HAP-1 (cell line): ENCODE measurements at regions not wholly inside any gene's neighbourhood (a gene's known extent, or its start where the extent isn't known, plus 50 kb on each side); places are given as distances from the start of the nearest gene placed in this dataset.

ENCODE experiments used
- DNase-seq, 2 experiments: peaks; one replicate each; pipeline ENCODE4 v3.0.0-alpha.2; 2016 to 2020; ENCODE audit warnings: low spot score in 2 of 2
- H3K27me3 ChIP-seq: fragments of 250-450 bp; sonication (Bioruptor Pico); 2 replicates; pipeline ENCODE4 v1.5.1; 2020; ENCODE audit warnings: low read depth, mild to moderate bottlenecking, moderate library complexity
- H3K36me3 ChIP-seq: fragments of 250-450 bp; sonication (Bioruptor Pico); replicated peaks from 2 replicates; pipeline ENCODE4 v1.5.1; 2020; ENCODE audit warnings: mild to moderate bottlenecking
- H3K4me1 ChIP-seq: fragments of 250-450 bp; sonication (Bioruptor Pico); 2 replicates; pipeline ENCODE4 v1.5.1; 2020; ENCODE audit warnings: mild to moderate bottlenecking
- H3K4me3 ChIP-seq: fragments of 250-450 bp; sonication (Bioruptor Pico); 2 replicates; pipeline ENCODE4 v1.5.1; 2020; ENCODE audit warnings: mild to moderate bottlenecking, moderate library complexity
- H3K9me3 ChIP-seq: fragments of 250-450 bp; sonication (Bioruptor Pico); 2 replicates; pipeline ENCODE4 v1.5.1; 2020; ENCODE audit warnings: mild to moderate bottlenecking, moderate library complexity
- in situ Hi-C: fragments of 300-500 bp; cut with MboI; formaldehyde crosslinking; loops from 3 replicates; pipeline ENCODE4 v1.14.3; 2020; ENCODE audit warnings: low sequenced_read_pairs, inconsistent platforms, mixed read lengths

GRCh38 chr11:29032384-29033149, 924.4 kb downstream of the METTL15 start:
- H3K9me3 ChIP-seq: no peaks in the 10 kb centered on the region
- DNase-seq: no peak
- H3K27me3 ChIP-seq: no peaks in the 10 kb centered on the region
- H3K36me3 ChIP-seq: no peaks in the 10 kb centered on the region
- in situ Hi-C loops: no loop called here
- H3K4me1 ChIP-seq: no peaks in the 10 kb centered on the region
- no peak overlapping the region for H3K4me3 ChIP-seq

GRCh38 chr11:29029452-29029851, 921.3 kb downstream of the METTL15 start:
- H3K27me3 ChIP-seq: no peaks in the 10 kb centered on the region
- no peaks in the 10 kb centered on the region for H3K9me3 ChIP-seq
- DNase-seq: no peak
- H3K4me3 ChIP-seq: no peak overlapping the region
- in situ Hi-C loops: no loop called here
- H3K4me1 ChIP-seq: no peaks in the 10 kb centered on the region
- H3K36me3 ChIP-seq: no peaks in the 10 kb centered on the region

DNA sequence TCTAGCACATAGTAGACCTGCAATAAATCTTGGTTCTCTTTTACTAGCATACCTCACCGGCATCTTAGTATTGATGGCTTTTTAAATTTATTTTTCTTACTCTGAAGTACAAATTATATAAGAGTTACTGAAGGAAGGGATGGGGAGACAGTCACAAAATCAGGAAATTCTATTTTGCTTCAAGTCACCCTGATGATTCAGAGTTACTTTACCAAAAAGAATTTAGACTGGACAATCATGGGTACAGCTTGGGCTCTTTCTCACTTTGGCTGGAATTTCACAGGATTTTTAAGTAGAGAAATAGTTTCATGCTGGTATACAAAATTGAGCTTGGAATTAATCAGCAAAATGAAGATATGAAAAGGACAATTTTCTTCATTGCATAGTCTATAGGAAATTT, 919.2 kb downstream of the METTL15 start:
- Histone ChIP-seq H3K4me3 (no peak overlapping the region), H3K9me3 (no peaks in the 10 kb centered on the region), H3K27me3 (no peaks in the 10 kb centered on the region), H3K36me3 (no peaks in the 10 kb centered on the region), H3K4me1 (no peaks in the 10 kb centered on the region)
- in situ Hi-C loops: no loop called here
- no peak for DNase-seq

- in situ Hi-C loops: no loop called here
- no peaks in the 10 kb centered on the region for H3K36me3 ChIP-seq
- no peak for DNase-seq
- H3K9me3 ChIP-seq: no peaks in the 10 kb centered on the region
- H3K4me1 ChIP-seq: no peaks in the 10 kb centered on the region
- H3K27me3 ChIP-seq: no peaks in the 10 kb centered on the region
- H3K4me3 ChIP-seq: no peak overlapping the region
Measured at GRCh38 chr11:29026286-29026685, 918.1 kb downstream of the METTL15 start.

GRCh38 chr11:29025001-29025400, 916.8 kb downstream of the METTL15 start:
- Histone ChIP-seq H3K4me3 (no peak overlapping the region), H3K36me3 (no peaks in the 10 kb centered on the region), H3K27me3 (no peaks in the 10 kb centered on the region), H3K9me3 (no peaks in the 10 kb centered on the region), H3K4me1 (no peaks in the 10 kb centered on the region)
- in situ Hi-C loops: no loop called here
- no peak for DNase-seq

DNA sequence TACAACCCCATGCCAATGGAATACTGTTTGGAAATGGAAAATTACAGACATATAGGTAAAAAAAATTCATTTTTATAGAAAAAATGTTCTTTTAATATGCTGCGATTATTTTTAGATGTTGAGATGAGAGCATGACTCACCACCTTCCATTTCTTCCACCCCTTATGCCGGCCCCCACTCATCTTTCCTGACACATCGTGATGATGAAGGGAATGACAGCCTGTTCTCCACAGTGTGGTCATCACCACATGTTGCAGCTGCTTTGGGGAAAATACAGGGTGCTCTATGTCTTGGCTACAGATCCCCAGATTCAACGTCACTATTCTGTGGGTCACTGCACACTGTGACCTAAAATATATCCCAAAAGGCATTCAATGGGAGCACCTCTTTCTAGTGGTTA, 916.2 kb downstream of the METTL15 start:
- in situ Hi-C loops: no loop called here
- DNase-seq: no peak
- Histone ChIP-seq H3K4me1 (no peaks in the 10 kb centered on the region), H3K9me3 (no peaks in the 10 kb centered on the region), H3K4me3 (no peak overlapping the region), H3K27me3 (no peaks in the 10 kb centered on the region), H3K36me3 (no peaks in the 10 kb centered on the region)

- in situ Hi-C loops: no loop called here
- H3K27me3 ChIP-seq: no peaks in the 10 kb centered on the region
Measured at GRCh38 chr11:29023761-29024160, 915.6 kb downstream of the METTL15 start.

DNA sequence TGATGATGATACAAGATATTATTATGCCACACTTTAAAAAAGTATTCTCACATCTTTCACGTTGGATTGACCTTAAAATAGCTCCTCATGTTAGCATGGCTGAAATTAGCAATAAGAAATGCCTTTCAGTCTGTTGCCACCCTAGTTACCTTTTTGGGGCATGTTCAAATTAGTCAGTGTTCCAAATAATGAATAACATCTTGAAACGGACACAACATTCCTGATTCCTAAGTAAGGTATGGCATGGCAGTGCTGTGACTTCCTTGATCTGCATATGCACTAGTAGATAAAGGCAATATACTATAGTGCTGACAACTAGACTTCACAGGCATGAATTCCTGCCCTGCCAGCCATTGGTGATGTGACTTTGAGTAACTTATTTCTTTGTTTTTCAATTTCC, 914.5 kb downstream of the METTL15 start:
- Histone ChIP-seq H3K27me3 (no peaks in the 10 kb centered on the region), H3K4me3 (no peak overlapping the region), H3K36me3 (no peaks in the 10 kb centered on the region), H3K4me1 (no peaks in the 10 kb centered on the region), H3K9me3 (no peaks in the 10 kb centered on the region)
- in situ Hi-C loops: no loop called here
- no peak for DNase-seq

More at GRCh38 chr11:29023761-29024160, 915.6 kb downstream of the METTL15 start:
- Histone ChIP-seq H3K4me3 (no peak overlapping the region), H3K4me1 (no peaks in the 10 kb centered on the region), H3K36me3 (no peaks in the 10 kb centered on the region), H3K9me3 (no peaks in the 10 kb centered on the region)
- DNase-seq: no peak

GRCh38 chr11:29019960-29020683, 911.9 kb downstream of the METTL15 start:
- H3K4me1 ChIP-seq: no peaks in the 10 kb centered on the region
- no peaks in the 10 kb centered on the region for H3K9me3 ChIP-seq
- H3K4me3 ChIP-seq: no peak overlapping the region
- no peak for DNase-seq
- no peaks in the 10 kb centered on the region for H3K36me3 ChIP-seq
- no peaks in the 10 kb centered on the region for H3K27me3 ChIP-seq
- in situ Hi-C loops: no loop called here

DNA sequence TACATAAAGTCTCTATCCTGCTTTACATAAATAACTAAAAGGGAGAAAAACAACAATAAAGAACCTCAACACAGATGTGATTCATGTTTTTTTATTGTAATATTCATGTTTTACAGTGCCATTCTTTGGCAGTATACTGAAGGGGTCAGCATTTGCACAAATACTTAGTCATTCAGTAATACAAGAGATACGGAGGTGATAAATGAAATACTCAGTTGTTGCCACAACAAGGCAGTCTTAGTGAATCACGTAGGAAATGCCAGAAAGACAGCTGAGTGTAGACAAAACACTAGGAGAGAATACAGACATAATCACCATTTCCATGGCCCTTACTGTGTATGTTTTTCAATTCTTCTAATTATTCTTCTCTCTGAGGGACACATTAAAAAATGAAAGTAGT, 910.4 kb downstream of the METTL15 start:
- Histone ChIP-seq H3K27me3 (no peaks in the 10 kb centered on the region), H3K9me3 (no peaks in the 10 kb centered on the region), H3K4me1 (no peaks in the 10 kb centered on the region), H3K36me3 (no peaks in the 10 kb centered on the region), H3K4me3 (no peak overlapping the region)
- in situ Hi-C loops: no loop called here
- no peak for DNase-seq

- no peak for DNase-seq
- Histone ChIP-seq H3K36me3 (no peaks in the 10 kb centered on the region), H3K27me3 (no peaks in the 10 kb centered on the region), H3K4me3 (no peak overlapping the region), H3K4me1 (no peaks in the 10 kb centered on the region), H3K9me3 (no peaks in the 10 kb centered on the region)
- in situ Hi-C loops: no loop called here
Measured at GRCh38 chr11:29017941-29018340, 909.8 kb downstream of the METTL15 start.

DNA sequence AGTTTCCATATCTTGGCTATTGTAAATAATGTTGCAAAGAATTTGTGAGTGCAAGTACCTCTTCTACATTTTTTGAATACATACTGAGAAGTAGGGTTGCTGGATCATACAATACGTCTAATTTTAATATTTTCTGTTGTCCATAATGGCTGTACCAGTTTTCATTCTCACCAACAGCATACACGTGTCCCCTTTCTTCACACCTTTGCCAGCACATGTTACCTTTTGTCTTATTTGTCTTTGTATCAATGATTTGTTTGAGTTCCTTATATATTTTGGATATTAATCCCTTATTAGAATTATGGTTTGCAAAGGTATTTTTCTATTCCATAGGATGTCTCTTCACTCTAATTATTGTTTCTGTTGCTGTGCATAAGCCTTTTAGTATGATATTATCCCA, 904.3 kb downstream of the METTL15 start:
- H3K4me1 ChIP-seq: no peaks in the 10 kb centered on the region
- in situ Hi-C loops: no loop called here
- no peak overlapping the region for H3K4me3 ChIP-seq
- no peak for DNase-seq
- H3K36me3 ChIP-seq: no peaks in the 10 kb centered on the region
- H3K9me3 ChIP-seq: no peaks in the 10 kb centered on the region
- H3K27me3 ChIP-seq: no peaks in the 10 kb centered on the region

GRCh38 chr11:29009426-29009825, 901.2 kb downstream of the METTL15 start:
- in situ Hi-C loops: no loop called here
- Histone ChIP-seq H3K36me3 (no peaks in the 10 kb centered on the region), H3K27me3 (no peaks in the 10 kb centered on the region), H3K4me1 (no peaks in the 10 kb centered on the region), H3K9me3 (no peaks in the 10 kb centered on the region), H3K4me3 (no peak overlapping the region)
- no peak for DNase-seq

GRCh38 chr11:29008481-29008880, 900.3 kb downstream of the METTL15 start:
- in situ Hi-C loops: no loop called here
- Histone ChIP-seq H3K4me1 (no peaks in the 10 kb centered on the region), H3K36me3 (no peaks in the 10 kb centered on the region), H3K4me3 (no peak overlapping the region), H3K27me3 (no peaks in the 10 kb centered on the region), H3K9me3 (no peaks in the 10 kb centered on the region)
- no peak for DNase-seq
